SW 1271 (cell line): ENCODE measurements at regions not wholly inside any gene's neighbourhood (a gene's known extent, or its start where the extent isn't known, plus 50 kb on each side); places are given as distances from the start of the nearest gene placed in this dataset.
A peak's percentile ranks its signal among the peaks of the same experiment; 100 is the strongest.

Experiments used
- DNase-seq, 2 experiments: peaks; one replicate each; lab custom pipeline; 2025; lab: John Stamatoyannopoulos, UW

DNA sequence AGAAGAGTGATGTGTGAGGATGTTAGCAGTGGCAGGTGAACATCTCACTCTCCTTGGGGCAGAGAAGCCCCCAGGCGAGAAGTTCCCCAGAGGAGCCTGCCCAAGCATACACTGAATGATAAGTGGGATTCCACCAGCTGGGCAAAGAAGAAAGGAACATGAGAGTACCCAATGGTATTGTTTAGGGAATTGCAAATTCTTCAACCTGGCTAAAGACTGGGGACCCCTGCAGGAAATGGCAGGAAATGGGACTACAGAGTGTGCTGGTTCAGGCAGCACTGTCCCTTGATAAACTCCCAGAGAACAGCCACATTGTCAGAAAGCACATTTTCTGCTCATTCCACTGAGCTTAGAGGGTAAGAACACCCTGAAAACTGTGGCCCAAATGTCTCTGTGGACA, 121.3 kb downstream of the RPS29 start:
- DNase-seq: peak in 1 of 2 experiments; percentile 6

DNA sequence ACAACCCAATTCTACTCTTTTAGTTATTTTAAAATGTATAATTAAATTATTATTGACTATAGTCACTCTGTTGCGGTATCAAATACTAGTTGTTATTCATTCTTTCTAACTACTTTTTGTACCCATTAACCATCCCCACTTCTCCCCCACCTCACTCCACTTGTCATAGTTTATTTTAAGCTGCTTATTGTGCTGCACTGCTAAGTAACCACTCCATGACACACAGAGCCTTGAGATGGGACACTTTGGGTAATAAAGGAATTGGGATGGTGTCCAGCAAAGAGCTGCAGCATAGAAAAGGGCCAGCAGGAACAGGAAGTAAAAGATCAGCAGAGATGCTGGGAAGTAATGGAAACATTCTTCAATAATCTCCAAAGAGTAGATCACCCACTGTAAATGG, 123.0 kb downstream of the RPS29 start:
- DNase-seq: no peak

DNA sequence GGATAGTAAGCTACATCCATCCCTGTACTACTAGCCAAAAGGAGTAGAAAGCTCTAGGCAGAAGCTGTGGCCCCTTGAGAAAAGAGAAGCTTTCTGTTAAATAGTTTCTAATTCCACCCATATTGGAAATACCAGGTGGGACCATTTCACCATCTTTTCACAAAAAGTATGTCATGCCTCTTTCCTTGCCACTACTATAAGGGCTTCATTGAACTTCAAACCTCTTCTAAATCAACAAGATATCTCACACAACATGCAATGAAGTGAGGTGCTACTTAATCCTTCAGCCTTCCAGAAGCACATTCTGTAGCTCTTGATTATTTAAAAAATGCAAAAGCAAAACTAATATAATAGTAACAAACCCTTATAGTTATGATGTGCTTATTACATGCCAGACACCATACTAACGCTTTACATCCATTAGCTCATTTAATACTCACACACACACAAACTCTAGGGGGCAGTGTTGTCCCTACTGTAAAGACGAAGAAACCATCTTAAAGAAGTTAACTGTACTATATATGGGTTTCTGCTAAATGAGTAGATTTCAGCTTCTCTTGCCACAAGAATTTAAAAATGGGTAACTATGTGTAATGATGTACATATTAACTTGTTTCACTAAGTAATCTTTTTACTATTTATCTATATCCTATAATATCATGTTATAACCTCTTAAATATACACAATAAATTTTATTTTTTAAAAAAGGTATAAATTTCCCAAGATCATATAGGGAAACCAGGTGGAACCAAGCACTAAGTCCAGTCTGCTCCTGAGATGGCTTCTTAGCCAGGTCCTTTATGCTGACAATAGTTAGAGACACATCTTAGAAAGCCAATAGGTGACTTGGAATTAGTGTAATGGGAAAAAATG, 124.4 kb downstream of the RPS29 start:
- peak; percentile 10 to 82 for DNase-seq

DNA sequence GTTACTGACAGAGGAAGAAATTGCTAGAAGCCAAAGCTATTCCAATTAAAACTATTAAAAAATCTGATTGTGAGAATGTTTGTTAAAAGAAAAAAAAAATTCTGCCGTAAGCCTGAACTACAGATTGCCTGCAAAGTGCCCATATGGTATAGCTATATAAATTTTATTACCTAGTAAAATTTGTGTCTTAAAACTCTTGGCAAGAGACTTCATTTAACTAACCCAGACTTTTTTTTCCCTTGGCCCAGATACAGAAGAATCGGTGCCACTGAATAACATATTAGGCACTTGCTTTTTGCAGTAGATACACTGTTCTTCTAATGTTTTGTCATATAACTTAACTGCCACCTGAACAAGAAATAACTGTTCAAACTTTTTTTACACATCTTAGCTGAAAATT, 125.5 kb downstream of the RPS29 start:
- DNase-seq: no peak

DNA sequence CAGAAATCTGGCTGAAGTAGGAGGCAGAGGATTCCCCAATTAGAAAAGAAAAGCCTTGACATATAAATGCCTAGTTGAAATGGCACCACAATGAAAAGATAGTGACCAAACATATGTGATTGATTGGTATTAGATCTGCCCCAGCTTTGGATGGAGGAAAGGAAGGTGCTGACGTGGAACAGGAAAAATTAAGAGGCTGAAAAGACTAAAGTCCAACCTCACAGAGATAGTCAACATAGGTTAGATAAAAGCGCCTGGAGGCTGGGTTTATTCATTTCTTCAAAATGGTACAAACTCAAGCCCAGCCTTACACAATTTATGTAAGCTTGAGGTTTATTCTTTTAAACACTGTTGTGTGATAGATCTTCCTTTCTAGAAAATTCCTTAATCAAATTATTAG, 129.6 kb downstream of the RPS29 start:
- no peak for DNase-seq

DNA sequence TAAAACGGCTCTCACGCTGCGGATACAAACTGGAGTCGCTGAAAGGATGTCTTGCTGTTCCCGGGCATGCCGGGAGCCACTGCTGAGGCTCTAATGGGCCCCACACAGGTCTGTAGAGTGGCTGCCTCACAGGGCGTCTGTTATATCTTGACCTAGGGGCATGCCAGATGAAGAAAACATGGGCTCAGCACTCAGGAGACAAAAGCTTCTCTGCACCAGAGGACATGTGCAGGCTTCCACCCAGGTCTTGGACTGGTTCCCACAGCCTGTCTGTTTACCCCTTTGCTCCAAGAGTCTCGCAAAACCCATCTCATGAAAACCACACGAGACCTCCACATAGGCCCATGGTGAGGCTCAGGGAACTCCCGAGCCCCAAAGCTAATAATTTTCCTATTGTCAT, 134.2 kb downstream of the RPS29 start:
- DNase-seq: no peak

DNA sequence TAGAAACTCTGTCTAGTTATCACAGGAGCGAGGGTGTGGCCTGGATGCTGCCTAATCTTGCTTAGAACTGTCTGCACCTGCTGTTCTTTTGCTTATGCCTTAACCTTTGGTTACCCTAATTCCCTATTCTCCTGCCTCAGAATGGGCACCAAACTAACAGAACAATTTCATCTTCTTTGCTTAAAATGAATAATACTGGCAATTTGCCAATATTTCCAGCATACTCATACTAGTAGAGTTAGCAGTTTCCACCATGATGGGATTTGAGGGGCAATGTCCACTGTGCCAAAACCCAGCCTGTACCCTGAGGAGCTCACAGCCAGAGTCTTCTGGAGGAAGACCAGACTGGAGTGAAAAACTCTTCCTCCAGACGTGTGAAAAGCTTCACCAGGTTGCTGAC, 136.4 kb downstream of the RPS29 start:
- no peak for DNase-seq

DNA sequence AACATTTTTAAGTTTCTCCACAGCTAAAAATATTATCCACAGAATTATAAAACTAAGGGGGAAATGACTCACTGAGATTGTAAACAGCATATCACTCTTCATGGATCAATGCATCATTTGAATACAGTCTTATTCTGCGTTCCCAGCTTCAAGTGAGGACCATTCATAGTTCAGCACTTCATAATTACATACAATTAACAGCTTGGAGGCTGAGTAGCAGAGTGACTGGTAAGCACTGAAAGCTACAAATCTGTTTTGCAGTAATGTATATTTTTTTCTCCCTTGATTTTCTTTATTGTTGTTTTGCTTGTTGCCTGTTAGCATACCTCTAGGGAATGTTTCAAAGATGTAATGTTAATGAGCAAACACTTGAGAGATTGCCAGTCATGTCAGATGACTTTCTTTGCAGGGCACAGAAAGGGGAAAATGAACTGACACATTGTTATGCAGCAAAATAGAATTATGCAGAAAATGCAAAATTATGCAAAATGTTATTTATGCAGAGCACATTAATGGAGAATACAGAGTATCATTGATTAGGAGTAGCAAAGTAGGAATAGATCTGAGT, 138.6 kb downstream of the RPS29 start:
- DNase-seq: no peak

DNA sequence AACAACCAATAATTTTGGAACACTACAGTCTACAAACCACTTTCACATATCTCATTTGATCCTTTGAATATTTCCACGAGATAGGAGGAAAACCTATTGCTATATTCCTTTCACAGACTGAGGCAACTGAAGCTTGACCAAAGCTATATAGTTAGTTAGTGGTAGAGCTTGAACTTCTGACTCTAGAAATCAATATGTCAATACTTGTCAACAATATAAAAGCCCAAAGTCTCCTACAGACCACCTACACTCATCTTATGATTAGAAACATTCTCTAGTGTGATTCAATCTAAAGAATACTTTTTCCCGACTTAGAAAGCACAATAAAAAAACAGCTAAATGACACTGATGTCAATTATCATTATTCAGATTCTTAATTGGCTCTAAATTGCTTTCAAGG, 139.4 kb downstream of the RPS29 start:
- DNase-seq: no peak

DNA sequence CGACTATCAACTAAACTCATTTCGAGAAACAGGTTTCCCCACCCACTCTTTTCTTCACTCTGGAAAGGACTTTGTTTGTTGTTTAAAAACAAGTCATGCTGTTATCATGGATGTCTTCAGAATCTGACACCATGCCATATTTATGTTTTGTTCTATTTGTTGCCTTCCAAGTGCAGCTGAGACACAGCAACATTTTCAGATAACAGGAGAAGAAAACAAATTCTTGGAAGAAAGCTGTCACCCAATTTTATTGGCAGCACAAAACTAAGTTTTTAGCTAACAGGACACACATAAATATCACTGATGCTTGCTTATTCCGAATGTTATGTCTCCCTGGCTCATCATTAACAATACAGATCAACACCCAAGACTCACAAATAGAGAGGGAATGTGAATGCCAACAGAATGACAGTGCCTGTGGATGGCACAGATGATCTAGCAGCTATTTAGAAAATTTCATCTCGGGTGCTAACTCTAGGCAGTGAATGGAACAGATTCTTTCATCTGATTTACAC, 147.9 kb downstream of the RPS29 start:
- DNase-seq: no peak

DNA sequence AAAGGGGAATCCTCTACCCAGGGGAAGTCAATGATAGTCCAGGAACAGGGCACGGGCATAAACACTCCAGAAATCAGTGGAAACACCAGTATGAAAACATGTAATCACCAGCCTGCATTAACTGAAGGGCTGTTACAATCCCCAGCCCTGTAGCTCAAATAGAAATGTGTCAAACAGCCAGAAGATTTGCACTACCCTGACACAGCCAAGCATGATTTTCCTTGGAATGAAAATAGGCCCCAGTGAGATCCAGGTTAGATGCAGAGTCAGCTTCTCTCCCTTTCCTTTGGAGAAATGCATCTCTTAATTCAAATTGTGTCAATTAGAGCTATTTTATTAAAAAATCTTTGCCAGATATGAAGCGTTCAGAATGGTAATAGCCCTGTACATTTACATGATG, 158.1 kb downstream of the RPS29 start:
- no peak for DNase-seq

DNA sequence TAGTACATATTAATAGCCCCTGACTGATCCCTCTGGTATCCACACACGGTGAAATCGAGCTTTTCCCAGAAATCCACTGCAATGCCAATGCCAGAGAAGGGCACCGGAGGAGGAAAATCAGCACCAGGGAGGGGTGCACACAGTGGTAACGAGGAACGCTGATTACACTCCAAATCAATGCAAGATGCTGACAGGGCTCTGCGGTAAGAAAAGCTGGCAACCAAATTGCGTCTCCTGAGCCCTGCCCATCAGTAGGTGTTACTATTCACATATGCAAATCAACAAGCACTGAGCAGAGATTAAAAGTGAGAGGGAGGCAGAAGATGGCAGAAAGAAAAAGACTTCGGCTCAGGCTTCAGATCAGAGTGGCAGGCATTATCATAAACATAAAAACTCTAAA, 159.1 kb downstream of the RPS29 start:
- DNase-seq: no peak

DNA sequence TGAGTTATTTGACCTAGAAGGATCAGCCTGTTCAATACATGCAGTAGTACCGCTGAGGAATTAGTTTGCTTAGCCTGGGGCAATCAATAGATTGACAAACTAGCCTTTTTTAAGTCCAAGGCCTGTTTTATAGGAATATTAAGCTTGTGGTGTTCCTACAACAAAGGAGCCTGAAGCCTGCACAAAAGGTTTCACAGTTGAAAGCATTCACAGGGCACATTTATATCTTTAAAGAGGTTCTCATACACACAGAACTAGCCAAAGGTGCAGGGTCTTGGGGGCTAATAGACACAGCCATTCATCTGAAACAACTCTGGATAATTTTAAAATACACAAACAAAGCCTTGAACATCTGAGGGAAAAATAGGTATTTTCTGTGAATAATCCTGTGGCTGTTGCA, 160.3 kb downstream of the RPS29 start:
- no peak for DNase-seq

DNA sequence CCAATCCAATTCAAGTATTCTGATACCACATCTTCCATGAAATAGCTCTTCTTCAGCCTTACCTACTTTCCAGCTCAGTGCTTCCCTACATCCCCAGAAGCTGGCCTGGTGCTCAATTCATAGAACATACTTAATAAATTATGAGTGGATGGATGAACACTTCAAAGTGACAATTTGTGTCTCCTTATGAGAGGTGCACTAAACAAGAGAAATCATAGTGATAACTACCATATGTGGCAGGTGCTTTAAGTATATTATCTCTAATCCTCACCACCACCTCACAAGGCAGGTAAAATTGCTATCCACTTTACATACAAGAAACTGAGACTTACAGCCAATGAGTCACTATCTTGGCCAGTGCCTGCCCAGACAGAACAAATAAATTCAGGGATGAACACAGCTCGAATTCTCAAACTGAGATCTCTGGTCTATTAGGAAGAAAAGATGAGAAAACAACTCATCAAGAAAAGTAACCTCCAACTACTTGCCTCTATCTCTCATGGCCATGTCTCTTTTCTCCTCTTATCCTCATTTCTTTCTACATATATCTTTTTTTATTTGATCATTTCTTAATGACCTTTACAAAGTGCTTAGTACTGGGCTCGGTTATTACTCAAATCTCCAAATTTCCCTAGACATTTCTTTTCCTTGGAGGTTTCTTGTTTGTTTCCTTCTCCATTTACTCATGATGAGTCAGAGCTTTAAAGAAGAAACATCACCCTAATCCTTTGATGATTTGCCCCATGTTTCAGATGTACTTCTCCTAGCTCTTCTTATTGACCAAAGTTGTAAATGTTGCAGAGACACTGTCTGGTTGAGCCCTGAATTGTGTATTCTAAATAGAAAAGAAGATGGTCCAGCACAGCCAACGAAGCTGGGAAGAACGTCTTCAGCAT, 161.5 kb downstream of the RPS29 start:
- DNase-seq: no peak

DNA sequence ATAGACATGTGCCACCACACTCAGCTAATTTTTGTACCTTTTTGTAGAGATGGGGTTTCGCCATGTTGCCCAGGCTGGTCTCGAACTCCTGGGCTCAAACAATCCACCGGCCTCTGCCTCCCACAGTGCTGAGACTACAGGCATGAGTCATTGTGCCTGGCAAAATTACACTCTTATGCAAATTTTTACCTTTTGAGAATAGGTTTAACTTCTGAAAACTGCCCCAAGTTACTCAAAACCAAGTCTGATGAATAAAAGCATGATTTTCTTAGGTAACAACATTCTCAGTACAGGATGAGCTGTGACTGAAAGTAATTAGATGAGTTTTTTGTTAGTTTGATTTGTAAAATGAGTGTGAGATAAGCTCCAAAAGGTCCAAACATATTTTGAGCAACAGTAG, 166.0 kb downstream of the RPS29 start:
- no peak for DNase-seq

DNA sequence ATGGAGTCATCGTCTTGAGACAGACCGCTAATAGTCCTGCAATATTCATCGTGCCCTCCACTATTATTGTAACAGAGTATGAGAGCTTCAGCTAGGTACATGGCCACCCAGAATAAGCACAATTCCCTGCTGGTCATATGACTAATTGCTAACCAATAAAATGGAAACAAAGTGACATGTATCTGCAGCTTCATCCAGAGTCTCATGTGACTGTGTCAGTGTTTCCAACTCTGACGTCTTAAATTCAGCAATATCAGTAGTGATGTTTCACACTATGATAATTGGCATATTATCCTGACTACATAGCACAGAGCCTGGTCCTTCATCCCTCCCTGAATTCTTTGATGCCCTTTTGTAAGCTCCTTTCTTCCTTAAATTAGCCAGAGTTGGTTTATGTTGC, 167.4 kb downstream of the RPS29 start:
- DNase-seq: no peak

DNA sequence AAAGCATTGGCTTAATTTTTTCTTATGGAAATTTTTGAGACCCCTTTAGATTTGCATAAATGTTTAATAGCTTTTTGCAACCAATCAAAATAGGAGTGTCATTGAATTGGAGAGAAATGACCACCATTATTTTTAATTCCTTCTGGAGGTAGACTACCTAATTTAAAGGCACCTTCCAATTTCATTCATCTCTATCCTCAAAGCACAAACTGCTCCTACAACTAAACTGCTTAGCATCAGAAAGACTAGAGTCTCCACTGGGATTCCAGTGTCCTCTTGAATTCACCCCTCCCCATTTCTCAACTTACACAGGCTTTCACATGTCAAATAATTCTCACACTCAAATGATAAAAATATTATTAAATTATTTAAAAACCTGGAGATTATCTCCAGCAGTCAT, 168.4 kb downstream of the RPS29 start:
- DNase-seq: no peak

DNA sequence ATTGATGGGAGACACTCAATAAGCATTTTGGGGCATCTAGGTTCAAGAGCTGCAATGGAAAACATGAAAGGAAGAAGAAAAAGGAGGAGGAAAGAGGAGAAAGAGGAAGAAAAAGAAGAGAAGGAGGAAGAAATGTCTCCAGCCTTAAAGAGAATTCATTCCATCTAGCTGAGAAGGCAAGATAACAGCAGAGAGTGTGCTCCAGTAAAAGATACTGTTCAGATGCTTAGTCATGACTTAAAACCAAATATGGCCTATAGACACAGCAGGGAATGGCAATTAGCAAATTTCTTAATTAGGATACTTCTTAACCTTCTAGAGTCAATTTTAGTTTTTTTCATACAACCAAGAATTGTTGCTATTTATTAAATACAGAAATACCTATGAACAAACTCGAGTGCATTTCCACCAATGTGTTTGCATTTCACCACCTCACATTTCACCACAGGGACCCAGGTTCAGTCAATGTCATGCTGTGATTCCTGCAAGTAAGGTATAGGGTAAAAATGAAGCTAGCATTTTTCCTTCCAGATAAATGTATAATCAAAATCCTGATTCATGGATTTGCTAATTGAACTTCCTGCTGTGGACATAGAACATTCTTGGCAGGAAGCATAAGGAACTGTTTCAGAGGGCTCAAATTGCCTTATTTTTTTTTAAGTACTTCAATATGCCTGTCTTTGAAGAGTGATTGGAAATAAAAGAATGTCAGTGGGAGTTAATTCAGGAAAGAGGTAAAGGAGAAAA, 177.8 kb downstream of the RPS29 start:
- DNase-seq: no peak

DNA sequence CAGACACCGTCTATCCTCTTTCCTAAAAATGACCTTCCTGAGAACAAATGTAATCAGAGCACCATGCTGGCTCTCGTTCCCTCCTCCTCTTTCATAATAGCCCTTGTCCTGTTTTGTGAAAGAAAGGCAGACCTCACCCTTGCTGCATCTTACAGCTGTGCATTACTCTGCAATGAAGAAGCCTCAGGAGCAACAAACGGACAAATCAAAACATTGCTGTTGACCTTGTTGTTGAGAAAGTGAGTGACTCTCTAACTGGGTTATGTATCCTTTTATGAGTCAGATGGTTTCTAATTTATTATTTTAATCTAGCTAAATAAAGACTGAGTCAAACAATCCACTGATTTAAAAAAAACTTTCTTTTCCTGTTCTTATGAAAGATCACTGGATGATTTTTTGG, 180.9 kb downstream of the RPS29 start:
- DNase-seq: no peak

DNA sequence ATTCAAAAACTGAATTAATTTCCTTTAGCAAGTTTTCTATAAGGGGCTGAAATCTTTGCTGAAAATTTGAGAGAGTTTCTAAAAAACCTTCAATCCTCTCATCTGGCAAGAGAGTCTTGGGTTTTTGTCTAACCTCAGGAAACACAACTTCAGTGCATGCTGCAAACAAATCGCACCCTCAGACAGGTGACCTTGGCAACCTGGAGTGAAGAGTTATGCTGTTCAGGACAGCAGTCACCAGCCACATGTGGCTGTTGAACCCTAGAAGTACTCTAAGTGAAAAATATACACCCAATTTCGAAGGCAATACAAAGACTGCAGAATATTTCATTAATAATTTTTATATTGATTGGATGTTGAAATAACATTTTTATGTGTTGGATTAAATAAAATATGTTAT, 184.8 kb downstream of the RPS29 start:
- no peak for DNase-seq

DNA sequence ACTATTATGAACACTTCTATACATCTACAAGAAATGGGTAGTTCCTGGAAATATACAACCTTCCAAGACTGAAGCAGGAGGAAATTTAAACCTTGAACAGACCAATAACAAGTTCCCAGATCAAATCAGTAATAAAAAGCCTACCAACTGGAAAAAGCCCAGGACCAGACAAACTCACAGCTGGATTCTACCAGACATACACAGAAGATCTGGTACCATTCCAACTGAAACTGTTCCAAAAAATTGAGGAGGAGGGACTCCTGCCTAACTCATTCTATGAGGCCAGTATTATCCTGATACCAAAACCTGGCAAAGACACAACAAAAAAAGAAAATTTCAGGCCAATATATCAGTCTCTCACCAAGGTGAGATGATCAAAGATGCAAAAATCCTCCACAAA, 189.4 kb downstream of the RPS29 start:
- DNase-seq: no peak

DNA sequence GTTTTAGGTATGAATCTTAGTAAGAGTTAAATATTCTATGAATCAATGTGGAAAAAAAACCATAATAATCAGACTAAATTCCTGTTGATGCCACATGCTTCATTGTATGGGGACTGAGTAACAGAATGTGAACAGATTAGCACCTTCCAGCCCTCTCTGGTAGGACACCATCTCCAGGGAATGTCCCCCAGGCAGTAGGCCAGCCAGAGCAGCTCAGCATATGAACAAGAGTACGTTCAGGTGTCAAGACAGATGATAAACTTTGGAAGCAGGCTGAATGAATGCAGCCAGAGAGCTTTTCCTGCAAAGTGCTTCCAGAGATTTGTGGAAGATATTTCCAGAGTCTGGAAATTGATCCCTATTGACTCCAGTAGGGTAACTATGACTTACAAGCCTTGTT, 204.4 kb downstream of the RPS29 start:
- DNase-seq: no peak
